ENCODE measurements at regions not wholly inside any gene's neighbourhood (a gene's known extent, or its start where the extent isn't known, plus 50 kb on each side); places are given as distances from the start of the nearest gene placed in this dataset.
A peak's percentile ranks its signal among the peaks of the same experiment; 100 is the strongest.

- 88 to 89% methylated on average over 16 of the region's 16 CpGs for WGBS, 2 donors
- no peak overlapping the region for H3K4me3 ChIP-seq (ENCODE audit: low read depth, poor library complexity, severe bottlenecking)
- intact Hi-C loops (cut with DNase I; ENCODE audit: low total_unique reads): no loop called here
- peak in 1 of 2 donors; percentile 61 for DNase-seq (ENCODE audit: low spot score in 2 of 2)
- TF ChIP-seq POLR2A (IDR thresholded peaks at IDR 0.05): no peak
- no peak for TF ChIP-seq CTCF (IDR thresholded peaks at IDR 0.05)
Measured at GRCh38 chr2:2565671-2566070, 234.6 kb upstream of the MYT1L start.

- peak in 1 of 2 donors; percentile 58 for DNase-seq (ENCODE audit: low spot score in 2 of 2)
- 53 to 54% methylated on average over 24 of the region's 24 CpGs for WGBS, 2 donors
- intact Hi-C loops (cut with DNase I; ENCODE audit: low total_unique reads): no loop called here
- TF ChIP-seq POLR2A (IDR thresholded peaks at IDR 0.05): no peak
- TF ChIP-seq CTCF (IDR thresholded peaks at IDR 0.05): no peak
- H3K4me3 ChIP-seq (ENCODE audit: low read depth, poor library complexity, severe bottlenecking): no peak overlapping the region
Measured at GRCh38 chr2:2564300-2565078, 233.4 kb upstream of the MYT1L start.

- H3K4me3 ChIP-seq (ENCODE audit: low read depth, poor library complexity, severe bottlenecking): no peak overlapping the region
- 68 to 76% methylated on average over 8 of the region's 8 CpGs for WGBS, 2 donors
- DNase-seq (ENCODE audit: low spot score in 2 of 2): peak in 1 of 2 donors; percentile 63
- TF ChIP-seq POLR2A (IDR thresholded peaks at IDR 0.05) (no peak), CTCF (IDR thresholded peaks at IDR 0.05) (no peak)
- intact Hi-C loops (cut with DNase I; ENCODE audit: low total_unique reads): no loop called here
Measured at GRCh38 chr2:2563309-2563860, 232.3 kb upstream of the MYT1L start.

GRCh38 chr2:2562867-2563266 lies 231.8 kb upstream of the MYT1L start:
- 50 to 53% methylated on average over 4 to 5 of the region's 5 CpGs for WGBS, 2 donors
- peak in 1 of 2 donors; percentile 37 for DNase-seq (ENCODE audit: low spot score in 2 of 2)
- intact Hi-C loops (cut with DNase I; ENCODE audit: low total_unique reads): no loop called here
- TF ChIP-seq POLR2A (IDR thresholded peaks at IDR 0.05) (no peak), CTCF (IDR thresholded peaks at IDR 0.05) (no peak)
- H3K4me3 ChIP-seq (ENCODE audit: low read depth, poor library complexity, severe bottlenecking): no peak overlapping the region

GRCh38 chr2:2561346-2562095 lies 230.4 kb upstream of the MYT1L start:
- intact Hi-C loops (cut with DNase I; ENCODE audit: low total_unique reads): no loop called here
- TF ChIP-seq POLR2A (IDR thresholded peaks at IDR 0.05) (no peak), CTCF (IDR thresholded peaks at IDR 0.05) (no peak)
- 82 to 84% methylated on average over 14 of the region's 14 CpGs for WGBS, 2 donors
- no peak overlapping the region for H3K4me3 ChIP-seq (ENCODE audit: low read depth, poor library complexity, severe bottlenecking)
- DNase-seq (ENCODE audit: low spot score in 2 of 2): peak in 1 of 2 donors; percentile 53

Data from lower leg skin (tissue), 4 donors.